ENCODE measurements at regions not wholly inside any gene's neighbourhood (a gene's known extent, or its start where the extent isn't known, plus 50 kb on each side); places are given as distances from the start of the nearest gene placed in this dataset.
A peak's percentile ranks its signal among the peaks of the same experiment; 100 is the strongest.

DNA sequence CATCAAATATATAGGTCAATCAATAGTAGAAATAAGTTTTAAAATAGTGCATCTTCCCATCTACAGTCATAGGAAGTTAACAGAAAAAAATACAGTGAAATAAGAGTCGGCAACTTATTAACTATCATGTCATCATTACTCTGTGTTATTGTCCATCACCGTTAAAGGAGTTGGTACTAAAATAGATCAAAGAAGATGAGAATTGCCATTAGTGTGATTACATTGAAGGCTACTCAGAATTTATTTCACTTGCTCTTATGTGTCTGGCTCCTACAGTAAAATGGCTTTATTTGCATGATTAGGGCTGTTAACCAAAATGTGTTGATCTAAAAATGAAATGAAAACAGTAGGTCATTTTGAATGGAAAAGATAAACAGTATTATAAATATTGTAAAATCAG lies 162.5 kb upstream of the SLITRK1 start:
- H4K20me1 ChIP-seq (ENCODE audit: insufficient read depth, low read length) = no peaks in the 10 kb centered on the region
- ATAC-seq (ENCODE audit: insufficient read depth, low read depth) = no peak
- no peaks in the 10 kb centered on the region for H3K36me3 ChIP-seq (ENCODE audit: insufficient read depth, low read length)
- no peaks in the 10 kb centered on the region for H3K9me3 ChIP-seq (ENCODE audit: insufficient read depth, low read length, severe bottlenecking)
- H3K79me2 ChIP-seq (ENCODE audit: insufficient read depth, low read length) = no peaks in the 10 kb centered on the region
- TF ChIP-seq CTCF (IDR thresholded peaks at IDR 0.05; ENCODE audit: borderline replicate concordance, extremely low read depth, low read length, poor library complexity, severe bottlenecking) (no peak), EZH2 (IDR thresholded peaks at IDR 0.05; ENCODE audit: borderline replicate concordance, low read depth, low read length, severe bottlenecking) (no peak)
- no peaks in the 10 kb centered on the region for H3K27me3 ChIP-seq (ENCODE audit: insufficient read depth, low read length, poor library complexity)
- H3K4me3 ChIP-seq (ENCODE audit: low read depth in 1 of 2, low read length in 2 of 2) = no peak overlapping the region
- H3K4me1 ChIP-seq (ENCODE audit: insufficient read depth, low read length) = 0 out of 2 replicates have a peak, but pooled peaks cover 1% of the 10 kb centered on the region
- H2AFZ ChIP-seq (ENCODE audit: low read depth, low read length) = no peak overlapping the region
- no peak overlapping the region for H3K9ac ChIP-seq (ENCODE audit: low read depth, low read length)
- H3K27ac ChIP-seq (ENCODE audit: low read length) = no peak overlapping the region
- no peak overlapping the region for H3K4me2 ChIP-seq (ENCODE audit: insufficient read depth, low read length)
- no peak for DNase-seq

- Histone ChIP-seq H2AFZ (ENCODE audit: low read depth, low read length) (peak overlapping the region; percentile 54; the same call in 1 of the 2 replicates), H3K27me3 (ENCODE audit: insufficient read depth, low read length, poor library complexity) (no peaks in the 10 kb centered on the region), H3K4me2 (ENCODE audit: insufficient read depth, low read length) (peak overlapping the region; percentile 51), H3K9me3 (ENCODE audit: insufficient read depth, low read length, severe bottlenecking) (no peaks in the 10 kb centered on the region), H3K4me3 (ENCODE audit: low read depth in 1 of 2, low read length in 2 of 2) (peak overlapping the region in 1 of 2 experiments; percentile 29; a peak in 1 of 4 replicates), H3K79me2 (ENCODE audit: insufficient read depth, low read length) (no peaks in the 10 kb centered on the region), H3K4me1 (ENCODE audit: insufficient read depth, low read length) (peaks cover 46% of the 10 kb centered on the region), H4K20me1 (ENCODE audit: insufficient read depth, low read length) (no peaks in the 10 kb centered on the region), H3K36me3 (ENCODE audit: insufficient read depth, low read length) (no peaks in the 10 kb centered on the region), H3K27ac (ENCODE audit: low read length) (peak overlapping the region; percentile 96), H3K9ac (ENCODE audit: low read depth, low read length) (peak overlapping the region; percentile 51)
- DNase-seq (peak; percentile 78), ATAC-seq (ENCODE audit: insufficient read depth, low read depth) (peak; percentile 95)
- TF ChIP-seq CTCF (IDR thresholded peaks at IDR 0.05; ENCODE audit: borderline replicate concordance, extremely low read depth, low read length, poor library complexity, severe bottlenecking) (no peak), EZH2 (IDR thresholded peaks at IDR 0.05; ENCODE audit: borderline replicate concordance, low read depth, low read length, severe bottlenecking) (no peak)
Observed at GRCh38 chr13:84038001-84038400, 155.7 kb upstream of the SLITRK1 start.

GRCh38 chr13:84032116-84032515 lies 149.8 kb upstream of the SLITRK1 start:
- Histone ChIP-seq H2AFZ (ENCODE audit: low read depth, low read length) (no peak overlapping the region), H3K79me2 (ENCODE audit: insufficient read depth, low read length) (no peaks in the 10 kb centered on the region), H3K4me2 (ENCODE audit: insufficient read depth, low read length) (no peak overlapping the region), H3K36me3 (ENCODE audit: insufficient read depth, low read length) (no peaks in the 10 kb centered on the region), H4K20me1 (ENCODE audit: insufficient read depth, low read length) (no peaks in the 10 kb centered on the region), H3K4me3 (ENCODE audit: low read depth in 1 of 2, low read length in 2 of 2) (no peak overlapping the region), H3K9ac (ENCODE audit: low read depth, low read length) (no peak overlapping the region), H3K9me3 (ENCODE audit: insufficient read depth, low read length, severe bottlenecking) (no peaks in the 10 kb centered on the region), H3K27me3 (ENCODE audit: insufficient read depth, low read length, poor library complexity) (no peaks in the 10 kb centered on the region), H3K27ac (ENCODE audit: low read length) (no peak overlapping the region), H3K4me1 (ENCODE audit: insufficient read depth, low read length) (peaks cover 27% of the 10 kb centered on the region)
- ATAC-seq (ENCODE audit: insufficient read depth, low read depth) (no peak), DNase-seq (no peak)
- no peak for TF ChIP-seq CTCF (IDR thresholded peaks at IDR 0.05; ENCODE audit: borderline replicate concordance, extremely low read depth, low read length, poor library complexity, severe bottlenecking)
- no peak for TF ChIP-seq EZH2 (IDR thresholded peaks at IDR 0.05; ENCODE audit: borderline replicate concordance, low read depth, low read length, severe bottlenecking)

GRCh38 chr13:84031120-84031519 lies 148.8 kb upstream of the SLITRK1 start:
- Histone ChIP-seq H3K4me1 (ENCODE audit: insufficient read depth, low read length) (peaks cover 22% of the 10 kb centered on the region), H2AFZ (ENCODE audit: low read depth, low read length) (peak overlapping the region; percentile 52; the same call in 1 of the 2 replicates), H3K79me2 (ENCODE audit: insufficient read depth, low read length) (no peaks in the 10 kb centered on the region), H3K9me3 (ENCODE audit: insufficient read depth, low read length, severe bottlenecking) (no peaks in the 10 kb centered on the region), H3K27me3 (ENCODE audit: insufficient read depth, low read length, poor library complexity) (no peaks in the 10 kb centered on the region), H4K20me1 (ENCODE audit: insufficient read depth, low read length) (no peaks in the 10 kb centered on the region), H3K36me3 (ENCODE audit: insufficient read depth, low read length) (no peaks in the 10 kb centered on the region), H3K9ac (ENCODE audit: low read depth, low read length) (no peak overlapping the region), H3K4me3 (ENCODE audit: low read depth in 1 of 2, low read length in 2 of 2) (no peak overlapping the region), H3K27ac (ENCODE audit: low read length) (no peak overlapping the region), H3K4me2 (ENCODE audit: insufficient read depth, low read length) (no peak overlapping the region)
- TF ChIP-seq CTCF (IDR thresholded peaks at IDR 0.05; ENCODE audit: borderline replicate concordance, extremely low read depth, low read length, poor library complexity, severe bottlenecking) (no peak), EZH2 (IDR thresholded peaks at IDR 0.05; ENCODE audit: borderline replicate concordance, low read depth, low read length, severe bottlenecking) (no peak)
- DNase-seq (no peak), ATAC-seq (ENCODE audit: insufficient read depth, low read depth) (no peak)
